Activated CD4-positive, alpha-beta T cell treated with anti-CD3 and anti-CD28 coated beads, Interleukin-10, Interleukin-2, amounts not matched to agents 100 ng/mL and 50 ng/mL, durations not matched to agents 16 hours and 8 hours (primary cell): ENCODE measurements at regions not wholly inside any gene's neighbourhood (a gene's known extent, or its start where the extent isn't known, plus 50 kb on each side); places are given as distances from the start of the nearest gene placed in this dataset.
A peak's percentile ranks its signal among the peaks of the same experiment; 100 is the strongest.
"Not testable (repeated sequence)": the region's sequence is repeated elsewhere in the genome, so short reads cannot be mapped to it uniquely, and the experiment has no call there.

Source experiments
- DNase-seq: peaks from one replicate; pipeline ENCODE4 v3.0.0-alpha.2; 2020

- no peak for DNase-seq
Measured at GRCh38 chr6:120478650-120479049, 855.6 kb downstream of the TBC1D32 start.

GRCh38 chr6:120473804-120474203, 860.5 kb downstream of the TBC1D32 start:
- no peak for DNase-seq

- DNase-seq: no peak
Measured at GRCh38 chr6:120468486-120468885, 865.8 kb downstream of the TBC1D32 start.

DNA sequence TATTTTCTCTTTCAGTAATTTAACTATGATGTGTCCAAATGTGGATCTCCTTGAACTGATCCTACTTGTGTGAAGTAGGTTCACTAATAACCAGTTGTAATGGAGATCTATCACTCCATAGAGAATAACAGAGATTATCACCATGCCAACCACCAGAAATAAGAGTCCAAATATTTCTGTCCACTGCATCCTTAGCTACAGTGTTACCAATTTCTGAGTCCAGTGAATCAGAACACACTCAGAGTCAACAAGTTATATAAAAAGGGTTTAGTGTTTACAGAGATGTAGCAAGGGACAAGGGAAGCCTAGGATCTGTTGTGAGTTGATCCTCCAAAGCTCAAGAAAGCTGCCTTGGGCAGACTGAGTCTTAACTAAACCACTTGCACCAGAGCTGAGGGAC, 882.8 kb downstream of the TBC1D32 start:
- no peak for DNase-seq

GRCh38 chr6:120447605-120448004, 886.7 kb downstream of the TBC1D32 start:
- DNase-seq: no peak

- DNase-seq: not testable (repeated sequence)
Measured at GRCh38 chr6:120432840-120433239, 901.4 kb downstream of the TBC1D32 start.

DNA sequence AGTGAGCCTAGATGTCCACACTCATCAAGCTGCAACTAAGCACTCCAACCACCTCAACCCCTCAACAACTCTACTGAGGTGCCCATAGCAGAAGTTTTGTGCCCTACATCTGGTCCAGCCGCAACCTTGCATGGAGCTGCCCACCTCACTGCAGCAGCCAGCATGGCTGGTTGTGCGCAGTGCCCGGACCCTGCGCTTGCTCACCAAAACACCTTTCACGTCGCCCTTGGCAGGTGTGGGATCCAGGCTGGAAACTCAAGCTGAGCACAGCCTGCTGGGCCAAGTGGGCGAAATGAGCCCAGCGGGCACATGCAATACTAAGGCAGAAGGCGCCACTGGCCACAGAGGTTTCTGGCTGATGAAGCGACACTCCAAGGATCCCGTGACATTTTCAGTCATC, 902.4 kb downstream of the TBC1D32 start:
- DNase-seq: no peak

GRCh38 chr6:120411394-120411793, 922.9 kb downstream of the TBC1D32 start:
- no peak for DNase-seq

- DNase-seq: no peak
Measured at GRCh38 chr6:120410586-120410985, 923.7 kb downstream of the TBC1D32 start.

DNA sequence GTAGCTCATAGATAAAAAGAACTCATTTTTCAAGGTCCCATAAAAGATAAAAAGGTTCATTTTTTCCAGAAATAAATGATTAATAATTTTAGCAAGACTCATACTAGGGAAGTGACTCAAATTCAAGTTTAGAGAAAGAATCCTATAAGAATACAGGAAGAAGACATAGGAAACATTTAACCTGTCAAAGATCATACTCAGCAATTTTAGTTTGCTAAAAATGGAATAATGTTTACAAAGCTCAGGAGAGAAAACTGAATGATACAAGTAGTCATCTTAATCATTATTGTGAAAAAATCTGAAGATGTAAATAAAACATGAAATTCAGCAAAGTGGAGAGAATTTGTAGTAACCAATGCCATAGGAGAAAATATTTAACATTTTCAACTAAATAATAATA, 926.6 kb downstream of the TBC1D32 start:
- no peak for DNase-seq

GRCh38 chr6:120405947-120406346, 928.3 kb downstream of the TBC1D32 start:
- DNase-seq: no peak

DNA sequence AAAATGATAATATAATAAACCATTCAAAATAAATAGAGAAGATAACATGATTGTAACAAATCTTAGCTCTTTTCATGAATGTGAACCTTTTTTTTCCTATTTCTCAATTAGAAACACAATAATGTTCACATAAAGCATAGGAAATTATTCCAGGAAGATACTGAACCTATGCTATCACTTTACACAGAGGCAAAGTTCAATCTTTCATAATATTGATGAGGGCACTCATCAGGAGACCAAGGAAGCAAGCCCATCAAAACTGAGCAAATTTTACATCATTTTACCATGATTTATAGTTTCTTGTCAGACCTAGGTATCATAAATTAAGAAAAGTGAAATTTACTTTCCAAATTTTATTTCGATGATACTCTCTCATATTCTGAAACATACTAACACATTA, 938.5 kb downstream of the TBC1D32 start:
- DNase-seq: no peak

DNA sequence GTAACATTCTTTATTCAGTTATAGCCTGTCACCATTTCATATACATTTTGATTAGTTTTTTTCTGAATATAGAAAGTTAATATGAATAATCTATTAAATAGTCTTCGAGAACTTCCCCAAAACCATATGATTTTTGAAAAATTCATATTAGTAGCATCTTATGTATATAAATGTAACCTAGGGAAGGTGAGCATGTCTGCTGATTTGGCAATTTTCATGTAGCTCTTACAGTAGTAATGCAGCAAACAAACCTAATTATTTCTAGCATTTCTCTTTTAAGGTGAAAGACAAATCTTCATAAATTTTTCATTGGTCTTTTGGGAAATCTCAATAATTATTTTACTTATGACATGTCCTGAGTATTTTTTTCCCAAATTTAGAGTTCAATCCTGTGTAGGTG, 939.0 kb downstream of the TBC1D32 start:
- no peak for DNase-seq

DNA sequence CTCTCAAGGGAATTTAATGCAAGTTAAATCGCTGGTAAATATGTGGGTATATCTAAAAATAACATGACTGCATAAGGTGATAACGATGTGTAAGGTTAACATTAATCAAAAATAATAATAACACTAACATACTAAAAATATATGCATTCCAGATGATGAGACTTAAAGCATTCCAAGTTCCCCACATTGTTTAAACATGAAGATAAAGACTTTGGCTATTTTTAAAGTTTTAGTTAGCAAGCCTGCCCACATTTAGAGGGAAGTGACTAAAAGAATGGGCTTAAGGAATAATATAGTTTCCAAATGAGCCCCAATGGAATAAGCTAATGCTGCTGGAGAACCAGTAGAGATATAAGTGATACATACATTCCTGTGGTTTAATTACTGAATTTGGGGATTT, 941.3 kb downstream of the TBC1D32 start:
- no peak for DNase-seq

DNA sequence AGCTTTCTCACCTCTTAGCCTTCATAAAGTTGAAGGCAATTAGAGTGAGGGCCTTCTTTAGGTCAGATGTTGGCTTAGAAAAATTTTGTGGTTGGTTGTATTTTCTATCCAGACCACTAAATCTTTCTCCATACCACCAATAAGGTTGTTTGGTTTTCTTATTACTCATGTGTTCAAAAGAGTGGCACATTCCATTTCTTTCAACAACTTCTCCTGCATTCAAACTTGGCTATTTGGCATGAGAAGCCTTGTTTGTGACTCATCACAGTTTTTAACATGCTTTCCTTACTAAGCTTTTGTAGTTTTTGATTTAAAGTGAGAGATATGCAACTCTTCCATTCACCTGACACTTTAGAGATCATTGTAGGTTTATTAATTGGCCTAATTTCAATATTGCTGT, 949.6 kb downstream of the TBC1D32 start:
- DNase-seq: no peak

- DNase-seq: no peak
Measured at GRCh38 chr6:120383681-120384080, 950.6 kb downstream of the TBC1D32 start.

DNA sequence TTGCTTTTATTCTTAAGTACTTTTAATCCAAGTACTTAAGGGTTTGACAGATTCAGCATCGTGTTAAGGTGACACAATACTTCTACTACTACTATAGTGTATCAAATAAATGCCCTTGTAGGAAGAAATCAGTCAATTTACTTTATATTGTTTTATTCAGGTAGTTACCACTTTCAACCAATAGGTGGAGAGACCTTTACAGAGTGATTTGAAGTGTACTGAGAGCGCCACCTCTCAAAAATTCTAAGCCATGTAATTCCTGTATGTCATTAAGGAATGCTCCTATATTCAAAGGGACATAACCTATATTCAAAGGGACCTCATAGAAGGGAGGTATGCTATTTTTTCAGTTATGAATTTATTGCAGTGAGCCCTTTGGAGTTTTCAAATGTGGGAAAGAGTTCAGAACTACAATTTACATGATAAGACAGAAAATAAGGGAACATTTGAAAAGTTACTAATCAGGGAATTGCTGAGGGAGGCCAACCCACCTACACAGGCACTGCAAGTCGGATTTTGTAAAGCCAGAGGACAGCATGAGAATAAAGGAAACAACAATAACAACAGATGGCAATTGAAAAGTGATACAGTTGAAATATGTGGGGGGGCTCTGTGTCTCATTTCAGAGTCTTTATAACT, 955.6 kb downstream of the TBC1D32 start:
- DNase-seq: peak; percentile 28

DNA sequence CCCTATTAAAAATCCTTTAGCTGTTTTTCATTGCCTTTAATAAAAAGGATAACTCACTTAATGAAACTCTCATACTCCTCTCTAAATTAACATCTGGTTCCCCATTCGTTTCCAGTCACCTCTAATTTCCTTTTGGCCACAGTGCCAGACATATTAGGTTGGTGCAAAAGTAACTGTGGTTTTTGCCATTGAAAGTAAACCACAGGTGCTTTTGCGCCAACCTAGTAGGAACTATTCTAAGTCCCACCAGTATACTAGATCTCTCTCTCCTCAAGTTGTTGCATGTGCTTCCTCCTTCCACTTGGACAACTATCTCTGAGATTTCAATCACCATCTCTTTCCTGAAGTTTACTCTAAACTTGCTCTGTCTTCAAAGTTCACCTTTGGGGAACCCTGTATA, 961.1 kb downstream of the TBC1D32 start:
- no peak for DNase-seq

- no peak for DNase-seq
Measured at GRCh38 chr6:120363429-120363828, 970.9 kb downstream of the TBC1D32 start.

- not testable (repeated sequence) for DNase-seq
Measured at GRCh38 chr6:120358535-120358934, 975.7 kb downstream of the TBC1D32 start.

GRCh38 chr6:120357447-120357846, 976.8 kb downstream of the TBC1D32 start:
- DNase-seq: no peak

- no peak for DNase-seq
Measured at GRCh38 chr6:120355822-120356221, 978.5 kb downstream of the TBC1D32 start.

GRCh38 chr6:120354452-120355098, 979.7 kb downstream of the TBC1D32 start:
- DNase-seq: peak; percentile 41

DNA sequence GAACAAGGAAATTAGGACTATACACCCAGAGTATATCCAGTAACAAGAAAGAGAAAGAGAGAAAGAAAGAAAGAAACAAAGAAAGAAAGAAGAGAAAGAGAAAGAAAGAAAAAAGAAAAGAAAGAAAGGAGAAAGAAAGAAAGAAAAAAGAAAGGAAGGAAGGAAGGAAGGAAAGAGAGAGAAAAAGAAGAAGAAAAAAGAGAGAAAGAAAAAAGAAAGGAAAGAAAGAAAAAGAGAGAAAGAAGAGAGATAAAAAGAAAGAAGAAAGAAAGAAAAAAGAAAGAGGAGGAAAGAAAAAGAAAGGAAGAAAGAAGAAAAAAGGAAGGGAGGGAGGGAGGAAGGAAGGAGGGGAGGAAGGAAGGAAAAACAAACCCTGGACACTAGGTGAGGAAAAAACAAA, 981.8 kb downstream of the TBC1D32 start:
- no peak for DNase-seq

GRCh38 chr6:120348926-120349325, 985.4 kb downstream of the TBC1D32 start:
- no peak for DNase-seq
